SK-N-SH (cell line): ENCODE measurements at regions not wholly inside any gene's neighbourhood (a gene's known extent, or its start where the extent isn't known, plus 50 kb on each side); places are given as distances from the start of the nearest gene placed in this dataset.

Experiments
- CTCF ChIA-PET: fragments of 300-600, 350-600 bp; formaldehyde crosslinking; extraction: SDS; loops from one replicate; lab custom pipeline; 2021; lab: Yijun Ruan, JAX
- POLR2A ChIA-PET: fragments of 350-600 bp; sonication (Branson Sonifier 250); formaldehyde crosslinking; extraction: SDS; loops from one replicate; lab custom pipeline; 2020; ENCODE audit warnings: antibody characterized with exemption, inconsistent platforms; lab: Yijun Ruan, JAX
- DNase-seq: peaks from one replicate; pipeline ENCODE4 v3.0.0; 2012
- H2AFZ ChIP-seq: fragments of 200-600 bp; sonication (generic); 2 replicates; pipeline ENCODE4 v1.8.1; 2016; ENCODE audit warnings: antibody characterized with exemption, mild to moderate bottlenecking, low read depth
- H3F3A ChIP-seq: fragments of 200-600 bp; sonication (generic); replicated peaks from 2 replicates; pipeline ENCODE3; 2016; ENCODE audit warnings: antibody characterized with exemption, mild to moderate bottlenecking; ENCODE audit not compliant: insufficient read depth
- H3K27ac ChIP-seq, 2 experiments: fragments of 200-500 bp in 1 of 2; fragments of 200-600 bp in 1 of 2; sonication (Bioruptor generic) in 1 of 2; sonication (generic), shearing (Covaris generic) in 1 of 2; 2 replicates each; pipeline versions ENCODE4 v1.5.1 to v1.6.1; 2014 to 2016; ENCODE audit warnings: low read depth in 2 of 2, inconsistent platforms in 1 of 2, low read length in 1 of 2, mild to moderate bottlenecking in 1 of 2, mixed read lengths in 1 of 2
- H3K27me3 ChIP-seq: fragments of 200-600 bp; sonication (generic), shearing (Covaris generic); 2 replicates; pipeline ENCODE4 v1.6.1; 2016; ENCODE audit warnings: mixed run types; ENCODE audit not compliant: insufficient read depth
- H3K36me3 ChIP-seq, 2 experiments: fragments of 200-500 bp in 1 of 2; fragments of 200-600 bp in 1 of 2; sonication (Bioruptor generic) in 1 of 2; sonication (generic) in 1 of 2; replicated peaks in 1 of 2; 2 replicates each; pipeline versions ENCODE3 to v1.5.1; 2014 to 2016; ENCODE audit warnings: low read length in 1 of 2, mild to moderate bottlenecking in 1 of 2; ENCODE audit not compliant: insufficient read depth in 2 of 2, control insufficient read depth in 1 of 2
- H3K4me1 ChIP-seq, 2 experiments: fragments of 200-500 bp in 1 of 2; fragments of 200-600 bp in 1 of 2; sonication (Bioruptor generic) in 1 of 2; sonication (generic), shearing (Covaris generic) in 1 of 2; 2 replicates each; pipeline versions ENCODE4 v1.5.1 to v1.6.1; 2014 to 2016; ENCODE audit warnings: low read depth in 1 of 2, low read length in 1 of 2, mixed run types in 1 of 2; ENCODE audit not compliant: insufficient read depth in 2 of 2, control insufficient read depth in 1 of 2
- H3K4me2 ChIP-seq: fragments of 200-600 bp; sonication (generic), shearing (Covaris generic); 2 replicates; pipeline ENCODE4 v1.6.1; 2017; ENCODE audit warnings: mixed run types
- H3K4me3 ChIP-seq, 2 experiments: fragments of 200-500 bp in 1 of 2; fragments of 200-600 bp in 1 of 2; sonication (Bioruptor generic) in 1 of 2; sonication (generic), shearing (Covaris generic) in 1 of 2; 2 replicates each; pipeline versions ENCODE4 v1.5.1 to v1.8.1; 2014 to 2016; ENCODE audit warnings: low read depth in 2 of 2, inconsistent platforms in 1 of 2, low read length in 1 of 2, mild to moderate bottlenecking in 1 of 2, mixed read lengths in 1 of 2, moderate library complexity in 1 of 2
- H3K79me2 ChIP-seq: fragments of 200-600 bp; sonication (generic); 2 replicates; pipeline ENCODE4 v1.8.1; 2017; ENCODE audit warnings: mild to moderate bottlenecking; ENCODE audit not compliant: insufficient read depth
- H3K9ac ChIP-seq: fragments of 200-600 bp; sonication (generic); 2 replicates; pipeline ENCODE4 v1.6.1; 2017; ENCODE audit warnings: mixed run types
- H3K9me2 ChIP-seq: fragments of 200-600 bp; sonication (generic); 2 replicates; pipeline ENCODE4 v1.6.1; 2017; ENCODE audit warnings: mixed run types
- H3K9me3 ChIP-seq: fragments of 200-600 bp; sonication (generic); 2 replicates; pipeline ENCODE4 v1.6.1; 2017; ENCODE audit warnings: mixed run types, mild to moderate bottlenecking, moderate library complexity
- H4K20me1 ChIP-seq: fragments of 200-600 bp; sonication (generic); 2 replicates; pipeline ENCODE4 v1.6.1; 2017; ENCODE audit warnings: mild to moderate bottlenecking, mixed run types; ENCODE audit not compliant: insufficient read depth
- CHD2 ChIP-seq: fragments of 150-350 bp; IDR thresholded peaks from 2 replicates; pipeline ENCODE4 v1.6.1; 2018; ENCODE audit warnings: low read length; ENCODE audit not compliant: partially characterized antibody
- FOXJ3 ChIP-seq: sonication (generic); formaldehyde crosslinking; IDR thresholded peaks from 2 replicates; pipeline ENCODE4 v1.5.1; 2020; ENCODE audit warnings: mild to moderate bottlenecking, missing genetic modification reagents
- FOXM1 ChIP-seq: IDR thresholded peaks from 2 replicates; pipeline ENCODE4 v1.4.0; 2012; ENCODE audit warnings: low read depth, mild to moderate bottlenecking
- GABPA ChIP-seq: IDR thresholded peaks from 2 replicates; pipeline ENCODE4 v1.4.0; 2012; ENCODE audit warnings: low read depth, mild to moderate bottlenecking
- JUND ChIP-seq: IDR thresholded peaks from 2 replicates; pipeline ENCODE4 v1.4.0; 2012
- MEF2A ChIP-seq: IDR thresholded peaks from 2 replicates; pipeline ENCODE4 v1.4.0; 2012; ENCODE audit warnings: low read depth, borderline replicate concordance
- MXI1 ChIP-seq: IDR thresholded peaks from 2 replicates; pipeline ENCODE4 v1.6.1; 2012; ENCODE audit warnings: mild to moderate bottlenecking, low read depth, low read length, improper control_type of control experiment
- NRF1 ChIP-seq: IDR thresholded peaks from 2 replicates; pipeline ENCODE4 v1.6.1; 2012; ENCODE audit warnings: low read depth, mild to moderate bottlenecking, low read length
- POLR2AphosphoS5 ChIP-seq: IDR thresholded peaks from 2 replicates; pipeline ENCODE4 v1.6.1; 2012; ENCODE audit warnings: low read depth, low read length
- RAD21 ChIP-seq: IDR thresholded peaks from 2 replicates; pipeline ENCODE4 v1.6.1; 2012; ENCODE audit warnings: mild to moderate bottlenecking, low read length
- RCOR1 ChIP-seq: fragments of 150-350 bp; IDR thresholded peaks from 2 replicates; pipeline ENCODE4 v1.6.1; 2017; ENCODE audit warnings: antibody characterized with exemption, low read length
- SIN3A ChIP-seq: IDR thresholded peaks from 2 replicates; pipeline ENCODE4 v1.6.1; 2012; ENCODE audit warnings: low read depth, mild to moderate bottlenecking, low read length, moderate library complexity, borderline replicate concordance
- SMC3 ChIP-seq: IDR thresholded peaks from 2 replicates; pipeline ENCODE4 v1.6.1; 2012; ENCODE audit warnings: low read depth, low read length, improper control_type of control experiment
- TCF12 ChIP-seq: IDR thresholded peaks from 2 replicates; pipeline ENCODE4 v1.4.0; 2012
- WGBS: methylation state at CpG from one replicate; pipeline ENCODE4 v1.1.6; 2017; ENCODE audit warnings: low lambda C conversion rate; 5-methylcytosine and 5-hydroxymethylcytosine counted together
- TF ChIP-seq, protein P1 (sequence below): IDR thresholded peaks from 2 replicates; pipeline ENCODE4 v1.4.0; 2012; ENCODE audit warnings: low read depth, borderline replicate concordance
- TF ChIP-seq, protein P2 (sequence below): IDR thresholded peaks from 2 replicates; pipeline ENCODE4 v1.4.0; 2012; ENCODE audit warnings: low read depth
- TF ChIP-seq, protein P3 (sequence below): IDR thresholded peaks from 2 replicates; pipeline ENCODE4 v1.6.1; 2012; ENCODE audit warnings: mild to moderate bottlenecking, low read depth, low read length, moderate library complexity
- TF ChIP-seq, protein P4 (sequence below): fragments of 150-350 bp; IDR thresholded peaks from 2 replicates; pipeline ENCODE4 v1.6.1; 2016; ENCODE audit warnings: mild to moderate bottlenecking, low read depth, low read length

DNA sequence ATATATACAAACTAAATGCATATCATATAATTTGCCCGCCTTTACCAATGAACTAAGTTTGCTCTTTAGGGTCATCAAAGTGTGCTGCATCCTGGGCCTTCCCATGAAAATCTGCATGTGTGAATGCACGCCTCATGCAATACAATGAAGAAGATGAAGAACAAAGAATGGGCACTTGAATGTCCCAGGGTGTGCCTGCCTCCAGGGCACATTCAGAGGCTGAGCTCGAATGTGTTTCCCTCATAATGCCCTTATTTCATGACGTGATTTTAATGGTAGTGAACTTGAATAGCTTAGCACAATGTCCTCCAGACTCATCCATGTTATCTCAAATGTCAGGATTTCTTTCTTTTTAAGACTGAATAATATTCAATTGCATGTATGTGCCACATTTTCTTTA is 824.9 kb downstream of the TNS3 start (continued):
- TF ChIP-seq, protein P1, sequence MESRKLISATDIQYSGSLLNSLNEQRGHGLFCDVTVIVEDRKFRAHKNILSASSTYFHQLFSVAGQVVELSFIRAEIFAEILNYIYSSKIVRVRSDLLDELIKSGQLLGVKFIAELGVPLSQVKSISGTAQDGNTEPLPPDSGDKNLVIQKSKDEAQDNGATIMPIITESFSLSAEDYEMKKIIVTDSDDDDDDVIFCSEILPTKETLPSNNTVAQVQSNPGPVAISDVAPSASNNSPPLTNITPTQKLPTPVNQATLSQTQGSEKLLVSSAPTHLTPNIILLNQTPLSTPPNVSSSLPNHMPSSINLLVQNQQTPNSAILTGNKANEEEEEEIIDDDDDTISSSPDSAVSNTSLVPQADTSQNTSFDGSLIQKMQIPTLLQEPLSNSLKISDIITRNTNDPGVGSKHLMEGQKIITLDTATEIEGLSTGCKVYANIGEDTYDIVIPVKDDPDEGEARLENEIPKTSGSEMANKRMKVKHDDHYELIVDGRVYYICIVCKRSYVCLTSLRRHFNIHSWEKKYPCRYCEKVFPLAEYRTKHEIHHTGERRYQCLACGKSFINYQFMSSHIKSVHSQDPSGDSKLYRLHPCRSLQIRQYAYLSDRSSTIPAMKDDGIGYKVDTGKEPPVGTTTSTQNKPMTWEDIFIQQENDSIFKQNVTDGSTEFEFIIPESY = no peak
- TF ChIP-seq GABPA (no peak), FOXM1 (no peak), FOXJ3 (CRISPR knock-in tag) (no peak), CHD2 (no peak), POLR2AphosphoS5 (no peak), SIN3A (no peak)

DNA sequence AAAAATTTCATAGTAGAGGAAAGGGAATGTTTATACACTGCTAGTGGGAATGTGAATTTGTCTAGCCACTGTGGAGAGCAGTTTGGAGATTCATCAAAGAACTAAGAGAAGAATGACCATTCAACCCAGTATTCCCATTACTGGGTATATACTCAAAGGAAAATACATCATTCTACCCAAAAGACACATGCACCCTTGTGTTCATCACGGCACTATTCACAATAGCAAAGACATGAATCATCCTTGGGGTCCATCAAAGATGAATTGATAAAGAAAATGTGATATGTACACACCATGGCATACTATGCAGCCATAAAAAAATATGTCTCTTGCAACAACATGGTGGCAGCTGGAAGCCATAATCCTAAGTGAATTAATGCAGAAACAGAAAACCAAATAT is 825.7 kb downstream of the TNS3 start:
- peaks cover 19 to 32% of the 10 kb centered on the region in 2 experiments for H3K4me1 ChIP-seq
- POLR2A ChIA-PET = no interaction called here
- H3K27me3 ChIP-seq = no peaks in the 10 kb centered on the region
- no peaks in the 10 kb centered on the region for H3K9me3 ChIP-seq
- DNase-seq = no peak
- H3K4me2 ChIP-seq = no peak overlapping the region
- TF ChIP-seq RAD21 = no peak
- no peak for TF ChIP-seq SMC3
- no peak for TF ChIP-seq RCOR1
- TF ChIP-seq NRF1 = no peak
- no peak for TF ChIP-seq MXI1
- no peak for TF ChIP-seq MEF2A
- no peak for TF ChIP-seq TCF12
- no peak for TF ChIP-seq JUND
- TF ChIP-seq, protein P2, sequence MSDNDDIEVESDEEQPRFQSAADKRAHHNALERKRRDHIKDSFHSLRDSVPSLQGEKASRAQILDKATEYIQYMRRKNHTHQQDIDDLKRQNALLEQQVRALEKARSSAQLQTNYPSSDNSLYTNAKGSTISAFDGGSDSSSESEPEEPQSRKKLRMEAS = no peak
- TF ChIP-seq, protein P3, sequence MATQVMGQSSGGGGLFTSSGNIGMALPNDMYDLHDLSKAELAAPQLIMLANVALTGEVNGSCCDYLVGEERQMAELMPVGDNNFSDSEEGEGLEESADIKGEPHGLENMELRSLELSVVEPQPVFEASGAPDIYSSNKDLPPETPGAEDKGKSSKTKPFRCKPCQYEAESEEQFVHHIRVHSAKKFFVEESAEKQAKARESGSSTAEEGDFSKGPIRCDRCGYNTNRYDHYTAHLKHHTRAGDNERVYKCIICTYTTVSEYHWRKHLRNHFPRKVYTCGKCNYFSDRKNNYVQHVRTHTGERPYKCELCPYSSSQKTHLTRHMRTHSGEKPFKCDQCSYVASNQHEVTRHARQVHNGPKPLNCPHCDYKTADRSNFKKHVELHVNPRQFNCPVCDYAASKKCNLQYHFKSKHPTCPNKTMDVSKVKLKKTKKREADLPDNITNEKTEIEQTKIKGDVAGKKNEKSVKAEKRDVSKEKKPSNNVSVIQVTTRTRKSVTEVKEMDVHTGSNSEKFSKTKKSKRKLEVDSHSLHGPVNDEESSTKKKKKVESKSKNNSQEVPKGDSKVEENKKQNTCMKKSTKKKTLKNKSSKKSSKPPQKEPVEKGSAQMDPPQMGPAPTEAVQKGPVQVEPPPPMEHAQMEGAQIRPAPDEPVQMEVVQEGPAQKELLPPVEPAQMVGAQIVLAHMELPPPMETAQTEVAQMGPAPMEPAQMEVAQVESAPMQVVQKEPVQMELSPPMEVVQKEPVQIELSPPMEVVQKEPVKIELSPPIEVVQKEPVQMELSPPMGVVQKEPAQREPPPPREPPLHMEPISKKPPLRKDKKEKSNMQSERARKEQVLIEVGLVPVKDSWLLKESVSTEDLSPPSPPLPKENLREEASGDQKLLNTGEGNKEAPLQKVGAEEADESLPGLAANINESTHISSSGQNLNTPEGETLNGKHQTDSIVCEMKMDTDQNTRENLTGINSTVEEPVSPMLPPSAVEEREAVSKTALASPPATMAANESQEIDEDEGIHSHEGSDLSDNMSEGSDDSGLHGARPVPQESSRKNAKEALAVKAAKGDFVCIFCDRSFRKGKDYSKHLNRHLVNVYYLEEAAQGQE = no peak
- TF ChIP-seq, protein P4, sequence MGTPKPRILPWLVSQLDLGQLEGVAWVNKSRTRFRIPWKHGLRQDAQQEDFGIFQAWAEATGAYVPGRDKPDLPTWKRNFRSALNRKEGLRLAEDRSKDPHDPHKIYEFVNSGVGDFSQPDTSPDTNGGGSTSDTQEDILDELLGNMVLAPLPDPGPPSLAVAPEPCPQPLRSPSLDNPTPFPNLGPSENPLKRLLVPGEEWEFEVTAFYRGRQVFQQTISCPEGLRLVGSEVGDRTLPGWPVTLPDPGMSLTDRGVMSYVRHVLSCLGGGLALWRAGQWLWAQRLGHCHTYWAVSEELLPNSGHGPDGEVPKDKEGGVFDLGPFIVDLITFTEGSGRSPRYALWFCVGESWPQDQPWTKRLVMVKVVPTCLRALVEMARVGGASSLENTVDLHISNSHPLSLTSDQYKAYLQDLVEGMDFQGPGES = no peak
- CTCF ChIA-PET = no interaction called here
- H3K9ac ChIP-seq = no peak overlapping the region
- no peaks in the 10 kb centered on the region for H3K9me2 ChIP-seq
- H2AFZ ChIP-seq = no peak overlapping the region
- peaks cover 55% of the 10 kb centered on the region for H3F3A ChIP-seq
- H3K36me3 ChIP-seq = no peaks in the 10 kb centered on the region
- 61% methylated on average over 1 of the region's 1 CpG for WGBS
- H4K20me1 ChIP-seq = no peaks in the 10 kb centered on the region
- peak overlapping the region; percentile 82 to 86; a peak in 1 of 4 replicates for H3K27ac ChIP-seq
- H3K4me3 ChIP-seq = no peak overlapping the region
- no peaks in the 10 kb centered on the region for H3K79me2 ChIP-seq
